ENCODE measurements at regions not wholly inside any gene's neighbourhood (a gene's known extent, or its start where the extent isn't known, plus 50 kb on each side); places are given as distances from the start of the nearest gene placed in this dataset.

DNA sequence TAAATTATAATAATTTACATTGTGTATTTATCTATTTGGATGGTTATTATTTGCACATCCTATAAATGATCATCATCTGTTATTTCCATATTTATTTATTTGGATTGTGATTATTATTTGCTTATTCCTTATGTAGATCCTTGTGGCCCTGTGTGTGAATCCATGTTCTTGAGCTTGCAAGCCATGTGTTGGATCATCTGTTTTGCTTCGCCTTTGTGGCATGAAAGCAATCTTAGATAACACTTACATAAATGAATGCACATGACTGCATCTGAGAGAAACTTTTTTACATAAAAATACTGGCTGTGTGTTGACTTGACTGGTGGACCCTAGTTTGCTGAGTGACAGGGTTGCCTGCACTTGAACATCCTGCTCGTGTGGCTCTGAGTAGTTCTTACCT lies 1024.5 kb upstream of the RBFOX1 start:
- ChIA-PET RAD21 (ENCODE audit: low non-redundant PET in 1 of 2, low total read pairs in 2 of 2, uncharacterized antibody in 2 of 2, unreplicated experiment in 2 of 2) (no interaction called here), POLR2A (no interaction called here), CTCF (no interaction called here)
- Histone ChIP-seq H2AFZ (ENCODE audit: low read depth, low read length, poor library complexity, severe bottlenecking) (no peak overlapping the region), H3K4me2 (ENCODE audit: low read length) (no peak overlapping the region), H3K9me3 (ENCODE audit: control insufficient read depth in 1 of 2, insufficient read depth in 1 of 2, low read depth in 1 of 2, low read length in 2 of 2) (no peaks in the 10 kb centered on the region), H3K4me1 (ENCODE audit: control insufficient read depth in 1 of 2, insufficient read depth in 2 of 2, low read length in 2 of 2) (no peaks in the 10 kb centered on the region), H3K9me2 (ENCODE audit: insufficient read depth) (no peaks in the 10 kb centered on the region), H3K4me3 (replicated peaks in 1 of 2; ENCODE audit: low read depth in 1 of 2, low read length in 2 of 2) (no peak overlapping the region), H3K27me3 (ENCODE audit: insufficient read depth, low read length) (no peaks in the 10 kb centered on the region), H3K79me2 (ENCODE audit: insufficient read depth, low read length) (no peaks in the 10 kb centered on the region), H3K27ac (ENCODE audit: low read depth, low read length) (no peak overlapping the region), H4K20me1 (ENCODE audit: insufficient read depth) (no peaks in the 10 kb centered on the region), H3K36me3 (ENCODE audit: control insufficient read depth in 1 of 2, insufficient read depth in 2 of 2, low read length in 2 of 2) (no peaks in the 10 kb centered on the region), H3K9ac (ENCODE audit: low read length) (no peak overlapping the region)
- DNase-seq (ENCODE audit: low read depth, low spot score) (no peak), ATAC-seq (no peak)
- BruUV-seq (replicated peaks) = no TSS peak
- TF ChIP-seq ZNF274 (IDR thresholded peaks at IDR 0.05; ENCODE audit: low read depth, low read length) (no peak), CBX3 (IDR thresholded peaks at IDR 0.05; ENCODE audit: low read depth) (no peak), JUND (IDR thresholded peaks at IDR 0.05) (no peak), ZBTB33 (IDR thresholded peaks at IDR 0.05; ENCODE audit: extremely low read depth, insufficient replicate concordance, low read length) (no peak), POLR2A (IDR thresholded peaks at IDR 0.05; ENCODE audit: borderline replicate concordance, extremely low read depth, insufficient read depth, insufficient read length) (no peak), TCF7L2 (IDR thresholded peaks at IDR 0.05; ENCODE audit: borderline replicate concordance, extremely low read depth, insufficient read depth, insufficient read length) (no peak), POLR2AphosphoS5 (IDR thresholded peaks at IDR 0.05; ENCODE audit: low read depth, low read length) (no peak), ELF1 (IDR thresholded peaks at IDR 0.05; ENCODE audit: borderline replicate concordance, low read depth) (no peak), ATF3 (IDR thresholded peaks at IDR 0.05) (no peak), CEBPB (IDR thresholded peaks at IDR 0.05; ENCODE audit: low read depth) (no peak), EGR1 (IDR thresholded peaks at IDR 0.05; ENCODE audit: low read depth) (no peak), REST (IDR thresholded peaks at IDR 0.05; ENCODE audit: low read depth) (no peak), SRF (IDR thresholded peaks at IDR 0.05; ENCODE audit: low read depth) (no peak), SP1 (IDR thresholded peaks at IDR 0.05; ENCODE audit: low read depth) (no peak), RAD21 (IDR thresholded peaks at IDR 0.05; ENCODE audit: low read depth) (no peak)
- intact Hi-C loops (cut with micrococcal nuclease) = no loop called here
